Left lung (tissue), 4 donors: ENCODE measurements at regions not wholly inside any gene's neighbourhood (a gene's known extent, or its start where the extent isn't known, plus 50 kb on each side); places are given as distances from the start of the nearest gene placed in this dataset.

Source experiments
- ATAC-seq: fragments of 200-7000 bp; cut with Tn5 transposase; one replicate; pipeline ENCODE4 v1.9.1; 2020; ENCODE audit warnings: moderate library complexity
- DNase-seq, 4 donors: peaks; one replicate each; pipeline ENCODE4 v3.0.0-alpha.2; 2013 to 2020
- H3K27ac ChIP-seq, 2 donors: fragments of 200-600 bp; sonication (generic) in 1 of 2; one replicate each; pipeline versions ENCODE4 v1.5.0 to v1.8.0; 2020 to 2021
- H3K27me3 ChIP-seq, 2 donors: fragments of 200-600 bp; sonication (generic) in 1 of 2; one replicate each; pipeline versions ENCODE4 v1.5.0 to v1.8.0; 2020 to 2021
- H3K36me3 ChIP-seq, 2 donors: fragments of 200-600 bp; sonication (generic) in 1 of 2; one replicate each; pipeline versions ENCODE4 v1.5.0 to v1.8.0; 2020 to 2021
- H3K4me1 ChIP-seq, 2 donors: fragments of 200-600 bp; one replicate each; pipeline ENCODE4 v1.8.0; 2021
- H3K4me3 ChIP-seq, 2 donors: fragments of 200-600 bp; sonication (generic) in 1 of 2; one replicate each; pipeline versions ENCODE4 v1.5.0 to v1.8.0; 2020 to 2021; ENCODE audit warnings: mild to moderate bottlenecking in 1 of 2
- H3K9me3 ChIP-seq, 2 donors: fragments of 200-600 bp; sonication (generic) in 1 of 2; one replicate each; pipeline versions ENCODE4 v1.5.0 to v1.8.0; 2020 to 2021
- intact Hi-C, 2 donors: fragments of 100-400 bp; cut with DNase I; formaldehyde crosslinking; loops; one replicate each; pipeline versions ENCODE4 v1.11.2 to v1.14.2; 2022
- TF ChIP-seq, protein P1 (sequence below), 2 donors: fragments of 200-600 bp; sonication (generic) in 1 of 2; IDR thresholded peaks; one replicate each; pipeline versions ENCODE4 v1.5.0 to v1.8.0; 2021; ENCODE audit warnings: antibody characterized with exemption in 2 of 2
- donor health status: DM: no; HTN: yes; CAD: no.
- donor health status: DM: no; HTN: no; CAD: no.

DNA sequence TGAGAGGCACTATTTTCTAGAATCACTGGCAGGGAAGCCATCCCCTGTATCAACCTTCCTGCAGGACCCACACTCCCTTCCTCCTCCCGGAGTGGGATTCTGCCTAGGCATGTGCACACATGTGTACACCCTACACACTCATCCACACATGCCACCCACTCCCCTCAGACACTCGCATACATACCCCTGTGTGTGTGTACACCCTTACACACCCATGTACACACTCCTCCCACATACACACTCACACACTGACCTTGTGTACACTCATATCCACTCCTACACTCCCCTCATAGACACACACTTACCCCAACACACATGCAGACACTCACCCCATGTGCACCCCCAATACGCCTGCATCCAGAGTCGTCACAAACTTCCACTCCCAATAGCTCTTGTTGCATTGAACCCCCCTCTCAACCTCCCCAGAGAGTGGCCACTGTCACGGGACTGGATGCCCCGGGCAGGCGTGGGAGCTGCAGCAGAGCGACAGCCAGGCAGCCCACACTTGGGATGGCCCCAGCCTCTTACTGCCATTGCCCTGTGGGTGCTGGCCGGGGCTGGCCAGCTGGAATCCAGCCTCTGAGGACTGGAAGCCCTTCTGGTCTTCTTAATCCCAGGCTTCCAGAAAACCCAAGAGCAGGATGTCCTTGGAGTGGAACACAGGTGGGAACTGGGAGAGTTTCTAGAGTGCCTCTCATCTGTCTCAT, 251.0 kb downstream of the LOXHD1 start:
- TF ChIP-seq, protein P1, sequence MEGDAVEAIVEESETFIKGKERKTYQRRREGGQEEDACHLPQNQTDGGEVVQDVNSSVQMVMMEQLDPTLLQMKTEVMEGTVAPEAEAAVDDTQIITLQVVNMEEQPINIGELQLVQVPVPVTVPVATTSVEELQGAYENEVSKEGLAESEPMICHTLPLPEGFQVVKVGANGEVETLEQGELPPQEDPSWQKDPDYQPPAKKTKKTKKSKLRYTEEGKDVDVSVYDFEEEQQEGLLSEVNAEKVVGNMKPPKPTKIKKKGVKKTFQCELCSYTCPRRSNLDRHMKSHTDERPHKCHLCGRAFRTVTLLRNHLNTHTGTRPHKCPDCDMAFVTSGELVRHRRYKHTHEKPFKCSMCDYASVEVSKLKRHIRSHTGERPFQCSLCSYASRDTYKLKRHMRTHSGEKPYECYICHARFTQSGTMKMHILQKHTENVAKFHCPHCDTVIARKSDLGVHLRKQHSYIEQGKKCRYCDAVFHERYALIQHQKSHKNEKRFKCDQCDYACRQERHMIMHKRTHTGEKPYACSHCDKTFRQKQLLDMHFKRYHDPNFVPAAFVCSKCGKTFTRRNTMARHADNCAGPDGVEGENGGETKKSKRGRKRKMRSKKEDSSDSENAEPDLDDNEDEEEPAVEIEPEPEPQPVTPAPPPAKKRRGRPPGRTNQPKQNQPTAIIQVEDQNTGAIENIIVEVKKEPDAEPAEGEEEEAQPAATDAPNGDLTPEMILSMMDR (IDR thresholded peaks at IDR 0.05), result no peak
- no peak overlapping the region for H3K27ac ChIP-seq
- H3K27me3 ChIP-seq, result no peaks in the 10 kb centered on the region
- H3K4me3 ChIP-seq, result no peak overlapping the region
- no peaks in the 10 kb centered on the region for H3K9me3 ChIP-seq
- H3K36me3 ChIP-seq, result no peaks in the 10 kb centered on the region
- DNase-seq (no peak), ATAC-seq (no peak)
- intact Hi-C loops, result no loop called here
- H3K4me1 ChIP-seq, result no peaks in the 10 kb centered on the region

DNA sequence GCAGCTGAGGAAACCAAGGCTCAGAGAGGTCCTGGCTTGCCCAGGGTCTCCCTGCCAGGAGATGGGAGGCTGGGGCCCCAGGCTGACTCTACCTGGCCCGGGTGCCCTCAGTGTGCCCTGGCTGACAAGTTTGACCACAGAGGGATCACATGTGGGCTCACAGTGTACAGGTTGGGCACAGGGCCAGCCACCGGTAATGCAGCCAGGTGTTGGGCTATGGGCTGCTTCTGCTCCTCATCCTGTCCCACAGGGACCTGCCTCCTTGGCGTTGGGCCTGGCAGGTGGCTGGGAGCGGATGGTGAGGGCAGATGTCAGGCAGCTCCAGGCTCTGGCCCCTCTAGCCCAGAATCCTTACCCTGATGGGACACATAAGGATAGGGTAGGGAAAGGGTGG, 250.5 kb downstream of the LOXHD1 start:
- H3K4me3 ChIP-seq, result no peak overlapping the region
- no peak overlapping the region for H3K27ac ChIP-seq
- H3K9me3 ChIP-seq, result no peaks in the 10 kb centered on the region
- H3K4me1 ChIP-seq, result no peaks in the 10 kb centered on the region
- H3K36me3 ChIP-seq, result no peaks in the 10 kb centered on the region
- DNase-seq (no peak), ATAC-seq (no peak)
- intact Hi-C loops, result no loop called here
- TF ChIP-seq, protein P1 (IDR thresholded peaks at IDR 0.05), result no peak
- H3K27me3 ChIP-seq, result no peaks in the 10 kb centered on the region

GRCh38 chr18:46407486-46408166, 249.4 kb downstream of the LOXHD1 start:
- no peak overlapping the region for H3K4me3 ChIP-seq
- no peak overlapping the region for H3K27ac ChIP-seq
- no peaks in the 10 kb centered on the region for H3K9me3 ChIP-seq
- intact Hi-C loops, result no loop called here
- no peaks in the 10 kb centered on the region for H3K27me3 ChIP-seq
- no peaks in the 10 kb centered on the region for H3K36me3 ChIP-seq
- TF ChIP-seq, protein P1 (IDR thresholded peaks at IDR 0.05), result no peak
- peaks cover 3 to 6% of the 10 kb centered on the region in 2 donors for H3K4me1 ChIP-seq
- ATAC-seq, result peak; percentile 18
- no peak for DNase-seq

- DNase-seq (no peak), ATAC-seq (no peak)
- intact Hi-C loops, result no loop called here
- no peaks in the 10 kb centered on the region for H3K27me3 ChIP-seq
- peaks cover 3 to 14% of the 10 kb centered on the region in 2 donors for H3K4me1 ChIP-seq
- H3K9me3 ChIP-seq, result no peaks in the 10 kb centered on the region
- TF ChIP-seq, protein P1 (IDR thresholded peaks at IDR 0.05), result no peak
- H3K36me3 ChIP-seq, result no peaks in the 10 kb centered on the region
- H3K4me3 ChIP-seq, result no peak overlapping the region
- no peak overlapping the region for H3K27ac ChIP-seq
These were observed 248.6 kb downstream of the LOXHD1 start for GRCh38 chr18:46408334-46408987.

- Histone ChIP-seq H3K9me3 (no peaks in the 10 kb centered on the region), H3K4me3 (no peak overlapping the region), H3K36me3 (no peaks in the 10 kb centered on the region), H3K27ac (no peak overlapping the region), H3K27me3 (no peaks in the 10 kb centered on the region), H3K4me1 (peaks cover 3 to 14% of the 10 kb centered on the region in 2 donors)
- intact Hi-C loops, result no loop called here
- ATAC-seq, result no peak
- no peak for DNase-seq
- TF ChIP-seq, protein P1 (IDR thresholded peaks at IDR 0.05), result no peak
These were observed 245.7 kb downstream of the LOXHD1 start for GRCh38 chr18:46411191-46411828.
